GM19324 (cell line): ENCODE measurements at regions not wholly inside any gene's neighbourhood (a gene's known extent, or its start where the extent isn't known, plus 50 kb on each side); places are given as distances from the start of the nearest gene placed in this dataset.

Experiments used
- ATAC-seq: cut with Tn5 transposase; IDR thresholded peaks from one replicate; pipeline ENCODE4 v1.9.1; 2021; ENCODE audit warnings: mild to moderate bottlenecking, moderate library complexity; ENCODE audit not compliant: unreplicated experiment, low FRiP score

DNA sequence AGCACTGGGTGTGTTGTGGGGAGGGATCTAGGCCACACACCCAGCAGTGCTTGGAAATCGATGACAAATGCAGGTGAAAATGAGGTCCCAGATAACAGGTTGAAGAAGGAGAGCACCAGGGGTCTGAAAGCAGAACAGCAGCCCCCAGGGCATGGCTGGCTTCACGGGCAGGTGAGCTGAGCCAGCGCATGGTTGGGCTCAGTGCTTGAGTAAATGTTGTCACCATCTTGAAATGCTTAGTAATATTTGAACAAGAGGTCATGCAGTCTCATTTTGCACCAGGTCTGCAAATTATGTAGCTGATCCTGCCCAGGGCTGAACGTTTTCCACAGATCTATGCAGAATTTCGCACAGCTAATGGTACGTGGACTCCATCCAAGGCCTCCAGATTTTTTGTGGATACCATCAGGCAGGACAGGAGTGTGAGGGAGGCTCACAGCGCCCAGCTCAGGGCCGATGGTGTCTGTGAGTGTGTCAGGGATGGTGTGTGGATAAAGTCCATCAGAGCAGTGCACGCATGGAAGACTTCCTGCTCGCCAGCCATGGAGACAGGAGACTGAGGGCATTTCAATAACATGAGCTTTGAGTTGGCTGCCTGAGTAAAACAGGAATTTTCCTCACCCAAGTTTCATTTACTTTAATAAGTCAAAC is 53.1 kb upstream of the SNX9 start:
- no peak for ATAC-seq

DNA sequence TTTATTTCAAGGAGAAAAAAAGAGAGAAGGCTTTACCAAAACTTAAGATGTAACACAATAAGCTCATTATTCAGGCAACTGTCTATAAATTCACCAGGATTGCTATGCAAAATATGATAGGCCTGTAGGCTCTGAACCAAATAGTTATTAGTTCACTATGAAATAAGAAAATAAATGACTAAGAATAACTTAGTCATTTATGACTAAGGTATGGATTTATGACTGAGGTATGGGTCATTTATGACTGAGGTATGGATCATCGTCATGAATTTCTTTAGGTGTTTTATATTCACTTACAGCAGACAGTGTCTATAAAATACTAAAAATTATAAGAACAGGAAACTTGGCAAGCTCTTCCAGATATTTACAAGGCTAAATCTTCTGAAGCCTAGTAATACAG is 52.1 kb upstream of the SNX9 start:
- no peak for ATAC-seq

DNA sequence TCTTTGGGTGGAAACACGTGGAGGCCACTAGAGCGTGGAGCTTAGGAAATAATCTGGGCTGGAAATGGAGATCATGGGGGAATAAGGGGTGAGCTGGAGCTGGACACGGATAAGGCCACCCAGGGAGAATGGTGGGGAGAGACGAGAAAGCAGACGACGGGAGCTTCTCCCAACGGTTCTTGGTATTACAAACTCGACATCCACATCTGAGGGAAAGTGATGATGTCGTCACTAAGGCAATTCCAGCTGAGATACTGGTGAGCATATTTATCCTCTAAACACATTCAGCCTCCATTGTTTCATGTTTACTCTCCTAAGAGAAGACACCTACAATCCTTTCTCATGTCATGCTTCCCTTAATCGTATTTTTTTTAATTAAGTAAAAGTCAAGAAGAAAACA is 50.2 kb upstream of the SNX9 start:
- no peak for ATAC-seq
